Stimulated activated CD4-positive, alpha-beta T cell treated with anti-CD3 and anti-CD28 coated beads, Interleukin-2, amount 100 ng/mL, for 24 hours (primary cell): ENCODE measurements at regions not wholly inside any gene's neighbourhood (a gene's known extent, or its start where the extent isn't known, plus 50 kb on each side); places are given as distances from the start of the nearest gene placed in this dataset.
"Not testable (repeated sequence)": the region's sequence is repeated elsewhere in the genome, so short reads cannot be mapped to it uniquely, and the experiment has no call there.

ENCODE experiments used
- DNase-seq, 2 donors: peaks; one replicate each; pipeline ENCODE4 v3.0.0-alpha.2; 2020

GRCh38 chr22:48637231-48637630, 1190.4 kb downstream of the BRD1 start:
- no peak for DNase-seq

GRCh38 chr22:48636746-48637145, 1190.9 kb downstream of the BRD1 start:
- DNase-seq: no peak

- no peak for DNase-seq
Measured at GRCh38 chr22:48635816-48636215, 1191.9 kb downstream of the BRD1 start.

- DNase-seq: no peak
Measured at GRCh38 chr22:48635031-48635430, 1192.6 kb downstream of the BRD1 start.

- no peak for DNase-seq
Measured at GRCh38 chr22:48633996-48634836, 1193.5 kb downstream of the BRD1 start.

- DNase-seq: no peak
Measured at GRCh38 chr22:48632646-48633246, 1194.9 kb downstream of the BRD1 start.

GRCh38 chr22:48631288-48631863, 1196.3 kb downstream of the BRD1 start:
- no peak for DNase-seq

GRCh38 chr22:48630848-48631247, 1196.8 kb downstream of the BRD1 start:
- no peak for DNase-seq

GRCh38 chr22:48630433-48630754, 1197.3 kb downstream of the BRD1 start:
- DNase-seq: no peak

- no peak for DNase-seq
Measured at GRCh38 chr22:48629631-48630432, 1197.8 kb downstream of the BRD1 start.

- DNase-seq: no peak
Measured at GRCh38 chr22:48628891-48629543, 1198.7 kb downstream of the BRD1 start.

- no peak for DNase-seq
Measured at GRCh38 chr22:48627966-48628365, 1199.7 kb downstream of the BRD1 start.

- no peak for DNase-seq
Measured at GRCh38 chr22:48627203-48627602, 1200.5 kb downstream of the BRD1 start.

- DNase-seq: no peak
Measured at GRCh38 chr22:48624401-48624800, 1203.3 kb downstream of the BRD1 start.

GRCh38 chr22:48622891-48623545, 1204.7 kb downstream of the BRD1 start:
- no peak for DNase-seq

GRCh38 chr22:48621085-48621484, 1206.6 kb downstream of the BRD1 start:
- no peak for DNase-seq

- DNase-seq: not testable (repeated sequence)
Measured at GRCh38 chr22:48620460-48620859, 1207.2 kb downstream of the BRD1 start.

- DNase-seq: no peak
Measured at GRCh38 chr22:48619721-48620120, 1208.0 kb downstream of the BRD1 start.

GRCh38 chr22:48618326-48618725, 1209.3 kb downstream of the BRD1 start:
- no peak for DNase-seq

- no peak for DNase-seq
Measured at GRCh38 chr22:48616656-48617055, 1211.0 kb downstream of the BRD1 start.

GRCh38 chr22:48615171-48616008, 1212.3 kb downstream of the BRD1 start:
- no peak for DNase-seq
